GM18951 (cell line): ENCODE measurements at regions not wholly inside any gene's neighbourhood (a gene's known extent, or its start where the extent isn't known, plus 50 kb on each side); places are given as distances from the start of the nearest gene placed in this dataset.

Source experiments
- POLR2A ChIP-seq: IDR thresholded peaks from 4 replicates; pipeline ENCODE4 v1.6.1; 2011; ENCODE audit warnings: mild to moderate bottlenecking; ENCODE audit not compliant: insufficient read length, insufficient read depth; ENCODE audit errors: extremely low read depth
- in situ Hi-C: fragments of 300-500 bp; cut with MboI; formaldehyde crosslinking; loops from one replicate; pipeline ENCODE4 v1.12.0; 2022; ENCODE audit warnings: low sequenced_read_pairs, mixed read lengths, inconsistent platforms; ENCODE audit not compliant: unreplicated experiment

- no peak for TF ChIP-seq POLR2A
- in situ Hi-C loops = no loop called here
These were observed 249.3 kb downstream of the ANKRD50 start for GRCh38 chr4:124462954-124463828.

DNA sequence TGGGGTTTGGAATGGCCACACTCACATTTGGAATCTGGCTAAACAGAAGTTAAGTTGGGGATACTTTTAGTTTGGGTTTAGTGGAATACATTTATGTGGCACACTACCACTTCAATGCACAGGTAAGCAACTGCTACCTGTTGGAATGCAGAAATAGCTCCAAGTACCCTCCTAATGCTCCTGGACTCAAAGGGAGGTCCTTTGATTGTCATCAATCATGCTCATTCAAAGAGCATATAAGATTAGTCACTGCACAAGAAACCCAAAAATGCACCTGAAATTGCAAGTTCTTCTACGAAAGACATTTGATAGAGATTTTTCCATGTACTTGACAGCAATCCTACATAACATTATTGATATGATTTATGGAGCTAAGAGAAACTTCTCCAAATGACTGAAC lies 247.7 kb downstream of the ANKRD50 start:
- in situ Hi-C loops = no loop called here
- TF ChIP-seq POLR2A = no peak

- in situ Hi-C loops = no loop called here
- TF ChIP-seq POLR2A = no peak
These were observed 244.2 kb downstream of the ANKRD50 start for GRCh38 chr4:124468360-124468759.

- no peak for TF ChIP-seq POLR2A
- in situ Hi-C loops = no loop called here
These were observed 242.6 kb downstream of the ANKRD50 start for GRCh38 chr4:124469981-124470380.

DNA sequence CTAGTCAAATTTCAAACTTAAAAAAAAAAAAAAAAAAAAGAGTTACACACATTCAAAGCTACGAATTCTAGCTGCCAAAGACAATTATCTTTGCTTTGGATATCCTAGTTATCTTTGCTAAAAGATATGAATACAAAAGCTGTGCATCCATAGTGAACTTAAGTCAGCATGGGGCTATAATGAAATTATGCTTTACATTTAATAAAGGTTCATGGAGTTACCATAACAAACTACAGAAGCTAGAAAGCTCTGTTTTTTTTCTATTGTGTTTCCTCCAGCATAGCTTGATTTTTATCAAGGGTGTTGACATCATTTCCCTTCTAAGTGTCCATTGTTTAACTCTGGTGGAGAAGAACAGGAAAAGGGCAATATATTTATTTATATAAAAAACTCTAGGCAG lies 234.1 kb downstream of the ANKRD50 start:
- in situ Hi-C loops = no loop called here
- no peak for TF ChIP-seq POLR2A

DNA sequence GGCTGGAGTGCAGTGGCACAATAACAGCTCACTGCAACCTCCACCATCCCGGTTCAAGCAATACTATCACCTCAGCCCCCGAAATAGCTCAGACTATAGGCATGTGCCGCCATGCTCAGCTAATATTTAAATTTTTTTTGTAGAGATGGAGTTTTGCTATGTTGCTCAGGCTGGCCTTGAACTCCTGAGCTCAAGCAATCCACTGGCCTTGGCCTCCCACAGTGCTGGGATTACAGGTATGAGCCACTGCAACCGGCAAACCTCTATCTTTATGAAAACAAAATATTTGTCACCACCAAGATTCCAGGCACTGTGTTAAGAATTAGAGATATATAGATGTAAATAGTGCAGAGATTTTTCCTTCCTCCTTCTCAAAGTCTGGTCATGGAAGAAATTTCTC lies 232.5 kb downstream of the ANKRD50 start:
- in situ Hi-C loops = no loop called here
- no peak for TF ChIP-seq POLR2A

GRCh38 chr4:124481123-124481522 lies 231.4 kb downstream of the ANKRD50 start:
- no peak for TF ChIP-seq POLR2A
- in situ Hi-C loops = no loop called here

DNA sequence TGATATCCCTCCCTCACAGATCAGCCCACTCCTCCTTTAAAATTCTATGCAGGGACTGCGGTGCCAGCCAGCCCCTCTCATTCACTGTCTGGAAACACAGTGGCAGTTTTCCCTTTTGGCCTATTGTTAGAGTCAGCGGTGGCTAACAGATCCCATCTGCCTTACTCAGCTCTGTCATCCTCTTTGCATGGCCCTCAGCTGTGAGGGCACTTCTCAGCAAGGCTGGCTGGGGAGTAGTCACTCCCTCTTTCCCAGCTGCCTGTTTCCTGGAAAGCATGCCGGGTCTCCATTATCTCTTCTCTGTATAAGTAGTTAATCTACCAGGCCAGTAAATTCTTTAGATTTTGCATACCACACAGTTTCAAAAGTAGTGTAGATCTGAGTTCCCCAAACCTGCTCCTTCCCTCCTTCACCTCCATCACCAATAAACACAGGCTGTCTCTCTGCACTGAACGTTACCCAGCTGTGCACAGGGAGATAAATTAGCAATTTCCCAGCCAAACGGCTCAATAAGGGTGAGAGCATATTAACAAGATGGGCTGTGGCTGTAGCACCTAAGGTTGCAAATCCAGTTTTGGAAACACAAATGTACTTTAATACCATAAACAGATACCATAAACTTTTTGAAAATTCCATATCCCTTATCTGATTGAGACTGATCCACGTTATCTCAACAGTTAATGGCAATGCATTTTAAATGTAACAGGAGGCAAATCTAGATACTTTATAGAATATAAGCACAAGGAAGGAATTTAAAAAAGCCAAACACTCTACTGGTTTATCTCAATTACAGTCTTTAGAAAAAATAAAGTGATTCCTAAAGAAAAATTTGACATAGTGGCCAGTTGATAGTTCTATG lies 229.3 kb downstream of the ANKRD50 start:
- TF ChIP-seq POLR2A = no peak

GRCh38 chr4:124484008-124484407 lies 228.5 kb downstream of the ANKRD50 start:
- in situ Hi-C loops = no loop called here
- no peak for TF ChIP-seq POLR2A

More for the DNA sequence above, 229.3 kb downstream of the ANKRD50 start:
- in situ Hi-C loops = no loop called here

GRCh38 chr4:124484940-124485339 lies 227.6 kb downstream of the ANKRD50 start:
- in situ Hi-C loops = no loop called here
- no peak for TF ChIP-seq POLR2A

GRCh38 chr4:124486423-124486822 lies 226.1 kb downstream of the ANKRD50 start:
- TF ChIP-seq POLR2A = no peak
- in situ Hi-C loops = no loop called here

DNA sequence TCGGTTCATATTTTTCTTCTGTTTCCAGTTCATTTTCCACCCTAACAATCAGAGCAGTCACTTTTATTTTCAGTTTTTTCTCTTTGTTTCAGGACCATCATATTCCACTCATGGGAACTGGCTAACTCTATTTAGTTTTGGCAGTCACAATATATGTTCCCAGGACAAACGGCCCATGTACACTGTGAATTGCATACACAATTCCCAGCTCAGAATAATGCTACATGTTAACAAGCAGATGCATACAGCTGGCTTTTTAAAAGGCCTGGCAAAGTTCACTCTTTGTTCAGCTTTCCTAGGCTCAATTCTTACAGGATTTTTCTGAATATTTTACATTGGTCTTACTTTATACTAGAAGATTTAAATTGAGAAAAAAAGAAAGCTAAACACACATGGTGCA lies 224.9 kb downstream of the ANKRD50 start:
- in situ Hi-C loops = no loop called here
- no peak for TF ChIP-seq POLR2A

- no peak for TF ChIP-seq POLR2A
- in situ Hi-C loops = no loop called here
These were observed 221.0 kb downstream of the ANKRD50 start for GRCh38 chr4:124491361-124492145.
